ENCODE measurements at regions not wholly inside any gene's neighbourhood (a gene's known extent, or its start where the extent isn't known, plus 50 kb on each side); places are given as distances from the start of the nearest gene placed in this dataset.
A peak's percentile ranks its signal among the peaks of the same experiment; 100 is the strongest.

DNA sequence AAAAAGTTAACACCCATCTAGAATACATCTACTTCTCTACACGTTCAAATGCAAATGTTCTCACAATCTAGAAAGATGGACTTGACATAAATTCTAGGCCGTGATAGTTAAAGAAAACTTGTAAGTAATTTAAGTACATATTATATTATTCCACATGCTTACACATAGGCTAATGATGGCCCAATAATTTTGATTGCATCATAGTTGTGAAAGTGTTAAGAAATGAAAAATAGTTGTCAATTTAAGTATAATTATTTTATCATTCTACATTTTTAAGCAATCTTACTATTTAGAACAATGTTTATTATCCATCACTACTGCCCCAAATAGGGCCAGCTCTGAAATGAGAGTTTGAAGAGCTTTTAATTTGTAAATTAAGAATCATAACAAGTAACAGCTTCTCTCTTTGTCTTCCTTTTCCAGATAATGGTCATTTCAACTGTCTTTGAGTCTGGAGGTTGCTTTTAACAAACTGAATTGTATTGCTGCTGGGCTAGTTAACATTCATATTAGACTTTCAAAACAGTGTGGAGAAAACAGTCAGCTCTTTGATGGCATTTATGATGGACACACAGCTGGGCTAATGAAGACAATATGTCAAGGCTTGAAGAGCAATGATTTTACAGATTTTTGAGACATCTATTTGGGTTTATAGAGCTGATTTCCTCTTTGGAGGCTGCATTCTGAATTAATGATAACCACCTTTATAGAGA is 246.1 kb upstream of the KCNH8 start:
- no peak overlapping the region for H2AFZ ChIP-seq (ENCODE audit: low read depth, low read length)
- no peak for DNase-seq (ENCODE audit: extremely low read depth in 1 of 4, low spot score in 3 of 4)

More for the DNA sequence above, 246.1 kb upstream of the KCNH8 start:
- Histone ChIP-seq H3K9me1 (ENCODE audit: control insufficient read depth, insufficient read depth, low read length) (no peaks in the 10 kb centered on the region), H4K20me1 (replicated peaks; ENCODE audit: control insufficient read depth, insufficient read depth, low read length) (no peaks in the 10 kb centered on the region), H3K9me3 (replicated peaks; ENCODE audit: control insufficient read depth, insufficient read depth, low read depth, low read length) (no peaks in the 10 kb centered on the region), H3K4me2 (ENCODE audit: insufficient read depth, low read length) (no peak overlapping the region), H3K27ac (ENCODE audit: extremely low read depth, low read depth, low read length) (no peak overlapping the region), H3K79me2 (ENCODE audit: control insufficient read depth, insufficient read depth, low read length) (no peaks in the 10 kb centered on the region), H3K27me3 (ENCODE audit: control insufficient read depth in 2 of 2, insufficient read depth in 2 of 2, low read length in 2 of 2) (no peaks in the 10 kb centered on the region), H3K36me3 (ENCODE audit: control insufficient read depth, insufficient read depth, low read length) (no peaks in the 10 kb centered on the region), H3K4me3 (no peak overlapping the region), H3K4me1 (replicated peaks in 1 of 2; ENCODE audit: control insufficient read depth in 2 of 2, insufficient read depth in 2 of 2, low read length in 2 of 2) (no peaks in the 10 kb centered on the region), H3K9ac (ENCODE audit: insufficient read depth in 1 of 2, low read depth in 2 of 2, low read length in 2 of 2) (no peak overlapping the region)
- intact Hi-C loops (cut with micrococcal nuclease), result no loop called here
- 2% methylated on average over 2 of the region's 2 CpGs for WGBS (ENCODE audit: insufficient coverage, low coverage, missing lambda C conversion rate)
- ChIA-PET CTCF (ENCODE audit: low intra/inter-chr PET ratio) (no interaction called here), POLR2A (no interaction called here)
- no peak for ATAC-seq
- BruUV-seq (replicated peaks), result no TSS peak
- no peak for FAIRE-seq
- TF ChIP-seq EHMT2 (IDR thresholded peaks at IDR 0.05), result no peak
- TF ChIP-seq ZFP30 (CRISPR knock-in tag; IDR thresholded peaks at IDR 0.05; ENCODE audit: borderline replicate concordance), result no peak
- TF ChIP-seq, protein P1, sequence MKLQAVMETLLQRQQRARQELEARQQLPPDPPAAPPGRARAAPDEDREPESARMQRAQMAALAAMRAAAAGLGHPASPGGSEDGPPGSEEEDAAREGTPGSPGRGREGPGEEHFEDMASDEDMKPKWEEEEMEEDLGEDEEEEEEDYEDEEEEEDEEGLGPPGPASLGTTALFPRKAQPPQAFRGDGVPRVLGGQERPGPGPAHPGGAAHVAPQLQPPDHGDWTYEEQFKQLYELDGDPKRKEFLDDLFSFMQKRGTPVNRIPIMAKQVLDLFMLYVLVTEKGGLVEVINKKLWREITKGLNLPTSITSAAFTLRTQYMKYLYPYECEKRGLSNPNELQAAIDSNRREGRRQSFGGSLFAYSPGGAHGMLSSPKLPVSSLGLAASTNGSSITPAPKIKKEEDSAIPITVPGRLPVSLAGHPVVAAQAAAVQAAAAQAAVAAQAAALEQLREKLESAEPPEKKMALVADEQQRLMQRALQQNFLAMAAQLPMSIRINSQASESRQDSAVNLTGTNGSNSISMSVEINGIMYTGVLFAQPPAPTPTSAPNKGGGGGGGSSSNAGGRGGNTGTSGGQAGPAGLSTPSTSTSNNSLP (IDR thresholded peaks at IDR 0.05; ENCODE audit: borderline replicate concordance, low read depth, low read length), result no peak
- TF ChIP-seq, protein P2, sequence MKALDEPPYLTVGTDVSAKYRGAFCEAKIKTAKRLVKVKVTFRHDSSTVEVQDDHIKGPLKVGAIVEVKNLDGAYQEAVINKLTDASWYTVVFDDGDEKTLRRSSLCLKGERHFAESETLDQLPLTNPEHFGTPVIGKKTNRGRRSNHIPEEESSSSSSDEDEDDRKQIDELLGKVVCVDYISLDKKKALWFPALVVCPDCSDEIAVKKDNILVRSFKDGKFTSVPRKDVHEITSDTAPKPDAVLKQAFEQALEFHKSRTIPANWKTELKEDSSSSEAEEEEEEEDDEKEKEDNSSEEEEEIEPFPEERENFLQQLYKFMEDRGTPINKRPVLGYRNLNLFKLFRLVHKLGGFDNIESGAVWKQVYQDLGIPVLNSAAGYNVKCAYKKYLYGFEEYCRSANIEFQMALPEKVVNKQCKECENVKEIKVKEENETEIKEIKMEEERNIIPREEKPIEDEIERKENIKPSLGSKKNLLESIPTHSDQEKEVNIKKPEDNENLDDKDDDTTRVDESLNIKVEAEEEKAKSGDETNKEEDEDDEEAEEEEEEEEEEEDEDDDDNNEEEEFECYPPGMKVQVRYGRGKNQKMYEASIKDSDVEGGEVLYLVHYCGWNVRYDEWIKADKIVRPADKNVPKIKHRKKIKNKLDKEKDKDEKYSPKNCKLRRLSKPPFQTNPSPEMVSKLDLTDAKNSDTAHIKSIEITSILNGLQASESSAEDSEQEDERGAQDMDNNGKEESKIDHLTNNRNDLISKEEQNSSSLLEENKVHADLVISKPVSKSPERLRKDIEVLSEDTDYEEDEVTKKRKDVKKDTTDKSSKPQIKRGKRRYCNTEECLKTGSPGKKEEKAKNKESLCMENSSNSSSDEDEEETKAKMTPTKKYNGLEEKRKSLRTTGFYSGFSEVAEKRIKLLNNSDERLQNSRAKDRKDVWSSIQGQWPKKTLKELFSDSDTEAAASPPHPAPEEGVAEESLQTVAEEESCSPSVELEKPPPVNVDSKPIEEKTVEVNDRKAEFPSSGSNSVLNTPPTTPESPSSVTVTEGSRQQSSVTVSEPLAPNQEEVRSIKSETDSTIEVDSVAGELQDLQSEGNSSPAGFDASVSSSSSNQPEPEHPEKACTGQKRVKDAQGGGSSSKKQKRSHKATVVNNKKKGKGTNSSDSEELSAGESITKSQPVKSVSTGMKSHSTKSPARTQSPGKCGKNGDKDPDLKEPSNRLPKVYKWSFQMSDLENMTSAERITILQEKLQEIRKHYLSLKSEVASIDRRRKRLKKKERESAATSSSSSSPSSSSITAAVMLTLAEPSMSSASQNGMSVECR (CRISPR knock-in tag; IDR thresholded peaks at IDR 0.05), result no peak
- no peak for TF ChIP-seq GABPB1 (CRISPR knock-in tag; IDR thresholded peaks at IDR 0.05)
- peak; percentile 67 for TF ChIP-seq CEBPB (tag; IDR thresholded peaks at IDR 0.05)
- TF ChIP-seq TEAD1 (CRISPR knock-in tag; IDR thresholded peaks at IDR 0.05), result no peak
- TF ChIP-seq CEBPG (CRISPR knock-in tag; IDR thresholded peaks at IDR 0.05), result no peak
- peak in 1 of 2 experiments; percentile 89; a peak in 3 of 4 replicates for TF ChIP-seq CEBPG (tag; conservative IDR thresholded peaks at IDR 0.05 in 1 of 2, IDR thresholded peaks at IDR 0.05 in 1 of 2)
- no peak for TF ChIP-seq KDM4B (IDR thresholded peaks at IDR 0.05; ENCODE audit: borderline replicate concordance in 2 of 2, low read depth in 1 of 2)
- TF ChIP-seq POLR2G (IDR thresholded peaks at IDR 0.05; ENCODE audit: low read depth, low read length), result no peak
- in situ Hi-C loops (cut with MboI), result no loop called here

Data from K562 (cell line).